ENCODE measurements at regions not wholly inside any gene's neighbourhood (a gene's known extent, or its start where the extent isn't known, plus 50 kb on each side); places are given as distances from the start of the nearest gene placed in this dataset.

DNA sequence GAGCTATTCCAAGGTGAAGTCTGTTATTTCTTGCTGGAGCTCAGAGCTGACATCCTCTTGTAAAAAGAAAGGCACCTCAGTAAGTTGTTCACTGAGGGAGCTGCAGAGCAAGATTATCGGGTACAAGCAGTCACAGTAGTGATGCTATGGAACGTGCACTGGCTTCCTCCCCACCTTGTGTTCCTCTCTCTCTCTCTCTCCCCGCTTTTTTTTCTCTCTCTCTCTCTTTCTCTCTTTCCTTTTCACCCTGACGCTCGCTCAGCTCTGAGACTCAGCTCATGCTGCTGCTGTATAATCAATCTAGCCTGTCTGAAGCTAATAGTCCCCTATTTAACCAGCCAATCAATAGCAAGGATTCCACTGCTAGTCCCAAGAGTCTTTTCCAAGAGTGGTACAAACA, 587.6 kb upstream of the CDH18 start:
- TF ChIP-seq RCOR1 (conservative IDR thresholded peaks at IDR 0.05; ENCODE audit: low read depth, low read length) = no peak
- no peak for TF ChIP-seq CTCF (IDR thresholded peaks at IDR 0.05 in 2 of 3, conservative IDR thresholded peaks at IDR 0.05 in 1 of 3; ENCODE audit: control insufficient read depth in 2 of 3, extremely low read depth in 1 of 3, insufficient read depth in 1 of 3, low read depth in 3 of 3, low read length in 3 of 3)
- TF ChIP-seq CBX3 (IDR thresholded peaks at IDR 0.05; ENCODE audit: borderline replicate concordance, low read depth) = no peak
- no peak for TF ChIP-seq EGR1 (IDR thresholded peaks at IDR 0.05; ENCODE audit: borderline replicate concordance in 1 of 2, low read depth in 2 of 2, low read length in 2 of 2)
- TF ChIP-seq ZNF217 (IDR thresholded peaks at IDR 0.05) = no peak
- TF ChIP-seq, protein P1, sequence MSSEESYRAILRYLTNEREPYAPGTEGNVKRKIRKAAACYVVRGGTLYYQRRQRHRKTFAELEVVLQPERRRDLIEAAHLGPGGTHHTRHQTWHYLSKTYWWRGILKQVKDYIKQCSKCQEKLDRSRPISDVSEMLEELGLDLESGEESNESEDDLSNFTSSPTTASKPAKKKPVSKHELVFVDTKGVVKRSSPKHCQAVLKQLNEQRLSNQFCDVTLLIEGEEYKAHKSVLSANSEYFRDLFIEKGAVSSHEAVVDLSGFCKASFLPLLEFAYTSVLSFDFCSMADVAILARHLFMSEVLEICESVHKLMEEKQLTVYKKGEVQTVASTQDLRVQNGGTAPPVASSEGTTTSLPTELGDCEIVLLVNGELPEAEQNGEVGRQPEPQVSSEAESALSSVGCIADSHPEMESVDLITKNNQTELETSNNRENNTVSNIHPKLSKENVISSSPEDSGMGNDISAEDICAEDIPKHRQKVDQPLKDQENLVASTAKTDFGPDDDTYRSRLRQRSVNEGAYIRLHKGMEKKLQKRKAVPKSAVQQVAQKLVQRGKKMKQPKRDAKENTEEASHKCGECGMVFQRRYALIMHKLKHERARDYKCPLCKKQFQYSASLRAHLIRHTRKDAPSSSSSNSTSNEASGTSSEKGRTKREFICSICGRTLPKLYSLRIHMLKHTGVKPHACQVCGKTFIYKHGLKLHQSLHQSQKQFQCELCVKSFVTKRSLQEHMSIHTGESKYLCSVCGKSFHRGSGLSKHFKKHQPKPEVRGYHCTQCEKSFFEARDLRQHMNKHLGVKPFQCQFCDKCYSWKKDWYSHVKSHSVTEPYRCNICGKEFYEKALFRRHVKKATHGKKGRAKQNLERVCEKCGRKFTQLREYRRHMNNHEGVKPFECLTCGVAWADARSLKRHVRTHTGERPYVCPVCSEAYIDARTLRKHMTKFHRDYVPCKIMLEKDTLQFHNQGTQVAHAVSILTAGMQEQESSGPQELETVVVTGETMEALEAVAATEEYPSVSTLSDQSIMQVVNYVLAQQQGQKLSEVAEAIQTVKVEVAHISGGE (CRISPR knock-in tag; IDR thresholded peaks at IDR 0.05) = no peak
- no peak for TF ChIP-seq POLR2A (IDR thresholded peaks at IDR 0.05; ENCODE audit: low read depth, low read length)

Measured in GM12878 (cell line).